Cerebellar nuclear complex (tissue), 1 donor: ENCODE measurements at regions not wholly inside any gene's neighbourhood (a gene's known extent, or its start where the extent isn't known, plus 50 kb on each side); places are given as distances from the start of the nearest gene placed in this dataset.

Experiments
- DNase-seq, 2 experiments: peaks; one replicate each; lab custom pipeline; 2025; lab: John Stamatoyannopoulos, UW

GRCh38 chr7:32346253-32346652 lies 143.9 kb downstream of the LSM5 start:
- DNase-seq = no peak

- no peak for DNase-seq
These were observed 153.5 kb downstream of the LSM5 start for GRCh38 chr7:32336726-32337125.

GRCh38 chr7:32335107-32335506 lies 155.1 kb downstream of the LSM5 start:
- DNase-seq = no peak

GRCh38 chr7:32330602-32331001 lies 159.6 kb downstream of the LSM5 start:
- DNase-seq = no peak

- DNase-seq = no peak
These were observed 164.1 kb downstream of the LSM5 start for GRCh38 chr7:32326078-32326477.

GRCh38 chr7:32323712-32324111 lies 166.5 kb downstream of the LSM5 start:
- no peak for DNase-seq

- DNase-seq = no peak
These were observed 171.2 kb downstream of the LSM5 start for GRCh38 chr7:32319012-32319382.

GRCh38 chr7:32318300-32319011 lies 171.7 kb downstream of the LSM5 start:
- DNase-seq = no peak

- no peak for DNase-seq
These were observed 173.3 kb downstream of the LSM5 start for GRCh38 chr7:32316839-32317238.

- DNase-seq = no peak
These were observed 175.4 kb downstream of the LSM5 start for GRCh38 chr7:32314761-32315160.

- DNase-seq = no peak
These were observed 188.8 kb downstream of the LSM5 start for GRCh38 chr7:32301427-32301826.

GRCh38 chr7:32299133-32299702 lies 191.0 kb downstream of the LSM5 start:
- no peak for DNase-seq

- no peak for DNase-seq
These were observed 191.6 kb downstream of the LSM5 start for GRCh38 chr7:32298408-32299132.

GRCh38 chr7:32293833-32294232 lies 196.3 kb downstream of the LSM5 start:
- DNase-seq = no peak

GRCh38 chr7:32289651-32290414 lies 200.3 kb downstream of the LSM5 start:
- peak; percentile 7 to 9 for DNase-seq

GRCh38 chr7:32285698-32286097 lies 204.5 kb downstream of the LSM5 start:
- no peak for DNase-seq

- no peak for DNase-seq
These were observed 206.6 kb downstream of the LSM5 start for GRCh38 chr7:32283546-32283945.

- no peak for DNase-seq
These were observed 209.3 kb upstream of the PDE1C start for GRCh38 chr7:32279500-32279899.

- no peak for DNase-seq
These were observed 205.2 kb upstream of the PDE1C start for GRCh38 chr7:32275216-32276009.

GRCh38 chr7:32273297-32273696 lies 203.1 kb upstream of the PDE1C start:
- DNase-seq = no peak

GRCh38 chr7:32266932-32267475 lies 196.8 kb upstream of the PDE1C start:
- no peak for DNase-seq
